Spleen (tissue), 11 donors: ENCODE measurements at regions not wholly inside any gene's neighbourhood (a gene's known extent, or its start where the extent isn't known, plus 50 kb on each side); places are given as distances from the start of the nearest gene placed in this dataset.

Experiments used
- DNase-seq: peaks from one replicate; pipeline ENCODE4 v3.0.0-alpha.2; 2020
- H3K27ac ChIP-seq, 8 donors: fragments of 200-600 bp; sonication (generic) in 7 of 8; 1 replicate in 4 of 8; 2 replicates in 4 of 8; pipeline versions ENCODE4 v1.5.0 to v1.8.0; 2016 to 2021; ENCODE audit warnings: inconsistent platforms in 4 of 8, mild to moderate bottlenecking in 4 of 8, moderate library complexity in 1 of 8
- H3K27me3 ChIP-seq, 7 donors: fragments of 200-600 bp; sonication (generic) in 6 of 7; replicated peaks in 1 of 7; 1 replicate in 4 of 7; 2 replicates in 3 of 7; pipeline versions ENCODE4 v1.5.0 to v1.8.0; 2016 to 2021; ENCODE audit warnings: inconsistent platforms in 3 of 7, mild to moderate bottlenecking in 1 of 7
- H3K36me3 ChIP-seq, 6 donors: fragments of 200-600 bp; sonication (generic) in 5 of 6; 1 replicate in 4 of 6; 2 replicates in 2 of 6; pipeline versions ENCODE4 v1.5.0 to v1.8.0; 2016 to 2021; ENCODE audit warnings: inconsistent platforms in 2 of 6
- H3K4me1 ChIP-seq, 6 donors: fragments of 200-600 bp; sonication (generic) in 5 of 6; 1 replicate in 3 of 6; 2 replicates in 3 of 6; pipeline versions ENCODE4 v1.5.0 to v1.8.0; 2016 to 2021; ENCODE audit warnings: inconsistent platforms in 3 of 6
- H3K4me3 ChIP-seq, 8 donors: fragments of 200-600 bp; sonication (generic) in 7 of 8; 1 replicate in 4 of 8; 2 replicates in 4 of 8; pipeline versions ENCODE4 v1.5.0 to v1.8.0; 2016 to 2021; ENCODE audit warnings: inconsistent platforms in 4 of 8, mild to moderate bottlenecking in 4 of 8, moderate library complexity in 2 of 8
- H3K9me3 ChIP-seq, 8 donors: fragments of 200-600 bp; sonication (generic) in 7 of 8; 1 replicate in 4 of 8; 2 replicates in 4 of 8; pipeline versions ENCODE4 v1.5.0 to v1.8.0; 2016 to 2021; ENCODE audit warnings: inconsistent platforms in 4 of 8
- POLR2A ChIP-seq, 3 donors: fragments of 450-650 bp; IDR thresholded peaks; one replicate each; pipeline ENCODE4 v1.5.1; 2017; ENCODE audit warnings: antibody characterized with exemption in 3 of 3, mild to moderate bottlenecking in 1 of 3
- POLR2AphosphoS5 ChIP-seq, 3 donors: sonication (generic); formaldehyde crosslinking; IDR thresholded peaks; one replicate each; pipeline ENCODE4 v1.5.1; 2017; ENCODE audit warnings: antibody characterized with exemption in 3 of 3
- WGBS, 5 donors: extraction: QIAGEN DNeasy Blood & Tissue Kit in 3 of 5; methylation state at CpG; one replicate each; pipeline versions ENCODE4 v1.1.5 to v1.1.7; 2013 to 2018; 5-methylcytosine and 5-hydroxymethylcytosine counted together
- intact Hi-C: fragments of 100-400 bp; cut with DNase I; formaldehyde crosslinking; loops from one replicate; pipeline ENCODE4 v1.15.0; 2023; ENCODE audit warnings: low total_unique reads
- TF ChIP-seq, protein P1 (sequence below), 11 experiments: fragments of 200-600 bp in 7 of 11; fragments of 450-650 bp in 4 of 11; sonication (generic) in 4 of 11; IDR thresholded peaks in 8 of 11; conservative IDR thresholded peaks in 3 of 11; 1 replicate in 7 of 11; 2 replicates in 4 of 11; pipeline versions ENCODE4 v1.4.0 to v1.8.0; 2016 to 2021; ENCODE audit warnings: antibody characterized with exemption in 11 of 11, inconsistent platforms in 4 of 11, mild to moderate bottlenecking in 1 of 11
- donor health status: healthy with polysubstance abuse.
- donor health status: DM: no; HTN: no; CAD: no; lungs with moderate emphysema.
- donor health status: DM: no; HTN: no; CAD: no.
- donor health status: Bipolar disorder and iron deficiency.
- donor health status: healthy.
- donor health status: DM: no; HTN: no; CAD: no.
- donor health status: DM: yes; HTN: yes; CAD: no.

DNA sequence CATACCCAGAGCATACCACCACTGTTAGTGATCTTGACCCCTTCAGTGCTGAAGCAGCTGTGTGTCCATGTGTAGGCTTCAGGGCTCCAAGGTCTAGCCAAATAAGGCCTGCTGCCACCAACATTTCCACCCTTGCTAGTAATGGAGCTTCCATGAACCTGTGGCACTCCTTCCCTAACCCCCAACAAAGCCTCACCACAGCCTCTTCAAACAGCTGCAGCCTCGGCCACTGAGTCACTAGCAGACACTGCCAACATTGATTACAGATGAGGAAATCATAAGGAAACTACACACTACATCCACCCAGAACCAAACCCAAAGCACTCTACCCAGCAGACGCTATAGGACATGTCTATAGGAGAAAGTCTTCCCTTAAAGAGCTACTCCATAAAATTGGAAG is 610.7 kb downstream of the KCNJ2 start:
- DNase-seq: no peak
- H3K36me3 ChIP-seq: no peaks in the 10 kb centered on the region
- H3K27ac ChIP-seq: no peak overlapping the region
- 75 to 86% (median 80%) methylated on average over 2 of the region's 2 CpGs for WGBS, 5 donors
- no peak overlapping the region for H3K4me3 ChIP-seq
- intact Hi-C loops: no loop called here
- no peaks in the 10 kb centered on the region for H3K27me3 ChIP-seq
- TF ChIP-seq, protein P1, sequence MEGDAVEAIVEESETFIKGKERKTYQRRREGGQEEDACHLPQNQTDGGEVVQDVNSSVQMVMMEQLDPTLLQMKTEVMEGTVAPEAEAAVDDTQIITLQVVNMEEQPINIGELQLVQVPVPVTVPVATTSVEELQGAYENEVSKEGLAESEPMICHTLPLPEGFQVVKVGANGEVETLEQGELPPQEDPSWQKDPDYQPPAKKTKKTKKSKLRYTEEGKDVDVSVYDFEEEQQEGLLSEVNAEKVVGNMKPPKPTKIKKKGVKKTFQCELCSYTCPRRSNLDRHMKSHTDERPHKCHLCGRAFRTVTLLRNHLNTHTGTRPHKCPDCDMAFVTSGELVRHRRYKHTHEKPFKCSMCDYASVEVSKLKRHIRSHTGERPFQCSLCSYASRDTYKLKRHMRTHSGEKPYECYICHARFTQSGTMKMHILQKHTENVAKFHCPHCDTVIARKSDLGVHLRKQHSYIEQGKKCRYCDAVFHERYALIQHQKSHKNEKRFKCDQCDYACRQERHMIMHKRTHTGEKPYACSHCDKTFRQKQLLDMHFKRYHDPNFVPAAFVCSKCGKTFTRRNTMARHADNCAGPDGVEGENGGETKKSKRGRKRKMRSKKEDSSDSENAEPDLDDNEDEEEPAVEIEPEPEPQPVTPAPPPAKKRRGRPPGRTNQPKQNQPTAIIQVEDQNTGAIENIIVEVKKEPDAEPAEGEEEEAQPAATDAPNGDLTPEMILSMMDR (IDR thresholded peaks at IDR 0.05 in 8 of 11, conservative IDR thresholded peaks at IDR 0.05 in 3 of 11): no peak
- TF ChIP-seq POLR2A (IDR thresholded peaks at IDR 0.05) (no peak), POLR2AphosphoS5 (IDR thresholded peaks at IDR 0.05) (no peak)
- peaks cover 0 to 7% (median 0%) of the 10 kb centered on the region in 8 donors for H3K9me3 ChIP-seq
- H3K4me1 ChIP-seq: no peaks in the 10 kb centered on the region

DNA sequence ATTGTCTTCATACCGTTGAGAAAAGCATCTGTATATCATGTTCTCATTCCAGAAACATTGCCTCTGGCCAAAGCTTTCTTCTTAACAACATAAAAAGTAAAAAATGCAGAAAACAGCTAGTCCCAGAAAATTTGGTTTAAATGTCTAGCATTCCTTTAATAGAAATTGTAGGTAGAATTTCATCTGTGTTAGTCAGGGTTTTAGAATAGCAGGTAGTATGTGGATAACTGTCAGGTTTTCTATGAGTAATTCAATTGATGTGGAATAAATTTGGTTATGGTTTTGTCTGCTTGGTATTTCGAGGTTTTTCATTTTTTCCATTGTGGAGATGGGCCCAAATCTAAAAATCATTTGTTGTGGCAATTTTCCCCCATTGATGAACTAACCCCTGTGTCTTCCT is 616.7 kb downstream of the KCNJ2 start:
- H3K36me3 ChIP-seq: no peaks in the 10 kb centered on the region
- 71 to 88% (median 74%) methylated on average over 2 of the region's 2 CpGs for WGBS, 5 donors
- H3K9me3 ChIP-seq: peaks cover 0 to 21% (median 7%) of the 10 kb centered on the region in 8 donors
- no peaks in the 10 kb centered on the region for H3K27me3 ChIP-seq
- no peak for TF ChIP-seq POLR2AphosphoS5 (IDR thresholded peaks at IDR 0.05)
- TF ChIP-seq POLR2A (IDR thresholded peaks at IDR 0.05): no peak
- TF ChIP-seq, protein P1 (IDR thresholded peaks at IDR 0.05 in 8 of 11, conservative IDR thresholded peaks at IDR 0.05 in 3 of 11): no peak
- intact Hi-C loops: no loop called here
- H3K4me1 ChIP-seq: no peaks in the 10 kb centered on the region
- no peak overlapping the region for H3K27ac ChIP-seq
- H3K4me3 ChIP-seq: no peak overlapping the region
- no peak for DNase-seq

DNA sequence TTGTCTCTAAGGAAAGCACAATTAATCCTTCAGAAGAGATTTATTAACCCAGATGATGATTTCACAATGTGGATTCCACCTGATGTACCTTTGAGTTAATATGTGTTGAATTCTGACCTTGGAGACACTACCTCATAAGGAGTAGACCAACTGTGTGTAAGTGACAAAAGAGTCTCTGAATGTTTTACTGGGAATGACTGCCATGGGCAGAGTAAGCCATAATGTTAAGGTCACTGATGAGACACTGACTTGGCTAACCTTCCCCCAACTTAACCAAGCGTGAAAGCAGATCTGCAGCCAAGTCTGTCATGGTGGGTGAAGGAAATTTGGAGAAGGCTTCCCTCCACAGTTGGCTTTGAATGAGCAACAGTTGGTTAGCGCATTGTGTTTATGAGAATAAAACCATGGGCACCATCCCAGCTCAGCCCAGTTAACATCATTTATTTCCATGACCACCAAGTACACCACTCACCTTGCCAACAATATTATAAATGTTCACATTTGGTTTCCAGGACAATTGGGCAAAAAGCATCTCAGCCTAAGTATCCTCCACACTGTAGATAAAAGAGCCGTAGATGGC is 618.5 kb downstream of the KCNJ2 start:
- Histone ChIP-seq H3K36me3 (no peaks in the 10 kb centered on the region), H3K4me1 (no peaks in the 10 kb centered on the region), H3K4me3 (no peak overlapping the region), H3K27ac (no peak overlapping the region), H3K27me3 (no peaks in the 10 kb centered on the region), H3K9me3 (peaks cover 0 to 18% (median 7%) of the 10 kb centered on the region in 8 donors)
- 75 to 94% (median 87%) methylated on average over 3 of the region's 3 CpGs for WGBS, 5 donors
- no peak for DNase-seq
- TF ChIP-seq POLR2AphosphoS5 (IDR thresholded peaks at IDR 0.05): no peak
- TF ChIP-seq, protein P1 (IDR thresholded peaks at IDR 0.05 in 8 of 11, conservative IDR thresholded peaks at IDR 0.05 in 3 of 11): no peak
- no peak for TF ChIP-seq POLR2A (IDR thresholded peaks at IDR 0.05)
- intact Hi-C loops: no loop called here

DNA sequence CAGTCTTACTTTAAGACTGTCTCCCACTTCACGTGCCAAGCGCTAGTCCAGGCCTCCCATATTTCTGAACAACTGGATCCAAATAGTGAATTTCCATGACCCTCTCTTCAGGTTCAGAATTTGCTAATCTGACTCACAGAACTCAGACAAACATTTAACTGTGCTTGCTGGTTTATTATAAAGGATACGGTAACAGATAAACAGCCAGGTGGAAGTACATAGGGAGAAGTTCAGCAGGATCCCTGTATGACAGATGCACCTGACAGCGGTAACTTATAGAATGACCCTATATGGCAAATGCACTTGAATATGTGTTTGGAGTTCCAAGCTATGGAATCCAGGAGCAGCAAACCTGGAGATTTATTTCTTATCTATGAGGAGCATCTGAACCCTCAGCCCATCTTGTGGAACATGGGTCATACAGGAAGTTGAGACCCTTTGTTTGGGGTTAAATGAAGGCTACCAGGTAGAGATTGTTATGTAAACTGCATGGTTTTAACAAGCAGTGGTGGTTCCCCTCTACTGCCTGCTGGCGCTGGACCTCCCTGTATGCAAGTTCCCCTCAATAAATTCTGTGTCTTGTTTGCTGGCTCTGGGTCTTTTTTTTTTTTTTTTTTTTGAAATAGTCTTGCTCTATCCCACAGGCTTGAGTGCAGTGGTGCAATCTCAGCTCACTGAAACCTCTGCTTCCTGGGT is 622.6 kb downstream of the KCNJ2 start:
- 88 to 95% (median 93%) methylated on average over 5 of the region's 5 CpGs for WGBS, 5 donors
- no peaks in the 10 kb centered on the region for H3K36me3 ChIP-seq
- TF ChIP-seq, protein P1 (IDR thresholded peaks at IDR 0.05 in 8 of 11, conservative IDR thresholded peaks at IDR 0.05 in 3 of 11): no peak
- TF ChIP-seq POLR2A (IDR thresholded peaks at IDR 0.05) (no peak), POLR2AphosphoS5 (IDR thresholded peaks at IDR 0.05) (no peak)

More for the DNA sequence above, 622.6 kb downstream of the KCNJ2 start:
- H3K27ac ChIP-seq: no peak overlapping the region
- H3K4me1 ChIP-seq: no peaks in the 10 kb centered on the region
- H3K4me3 ChIP-seq: no peak overlapping the region
- no peak for DNase-seq
- peaks cover 0 to 18% (median 6%) of the 10 kb centered on the region in 8 donors for H3K9me3 ChIP-seq
- intact Hi-C loops: no loop called here
- no peaks in the 10 kb centered on the region for H3K27me3 ChIP-seq
